ENCODE measurements at regions not wholly inside any gene's neighbourhood (a gene's known extent, or its start where the extent isn't known, plus 50 kb on each side); places are given as distances from the start of the nearest gene placed in this dataset.

- no peak overlapping the region for H3K27ac ChIP-seq
- H3K4me1 ChIP-seq = no peaks in the 10 kb centered on the region
- WGBS, 2 donors (ENCODE audit: low coverage in 1 of 2) = 53 to 80% methylated on average over 1 of the region's 1 CpG
- no peaks in the 10 kb centered on the region for H3K27me3 ChIP-seq
- no peaks in the 10 kb centered on the region for H3K9me3 ChIP-seq
- no peak overlapping the region for H3K4me3 ChIP-seq
- TF ChIP-seq EP300 (IDR thresholded peaks at IDR 0.05) = no peak
- no peak for TF ChIP-seq POLR2A (IDR thresholded peaks at IDR 0.05)
- no peak for TF ChIP-seq POLR2AphosphoS5 (IDR thresholded peaks at IDR 0.05)
- TF ChIP-seq CTCF (IDR thresholded peaks at IDR 0.05) = no peak
- ATAC-seq = no peak
- no peaks in the 10 kb centered on the region for H3K36me3 ChIP-seq
Measured at GRCh38 chr4:159444678-159445077, 341.8 kb downstream of the RAPGEF2 start.

GRCh38 chr4:159445692-159446091 lies 342.8 kb downstream of the RAPGEF2 start:
- no peak for ATAC-seq
- Histone ChIP-seq H3K27ac (no peak overlapping the region), H3K27me3 (no peaks in the 10 kb centered on the region), H3K9me3 (no peaks in the 10 kb centered on the region), H3K4me1 (no peaks in the 10 kb centered on the region), H3K36me3 (no peaks in the 10 kb centered on the region), H3K4me3 (no peak overlapping the region)
- WGBS, 2 donors (ENCODE audit: low coverage in 1 of 2) = 48 to 61% methylated on average over 2 of the region's 2 CpGs
- TF ChIP-seq EP300 (IDR thresholded peaks at IDR 0.05) = no peak
- TF ChIP-seq POLR2AphosphoS5 (IDR thresholded peaks at IDR 0.05) = no peak
- no peak for TF ChIP-seq CTCF (IDR thresholded peaks at IDR 0.05)
- no peak for TF ChIP-seq POLR2A (IDR thresholded peaks at IDR 0.05)

GRCh38 chr4:159446266-159446976 lies 343.5 kb downstream of the RAPGEF2 start:
- Histone ChIP-seq H3K27ac (no peak overlapping the region), H3K36me3 (no peaks in the 10 kb centered on the region), H3K4me3 (no peak overlapping the region), H3K9me3 (no peaks in the 10 kb centered on the region), H3K4me1 (no peaks in the 10 kb centered on the region), H3K27me3 (no peaks in the 10 kb centered on the region)
- peak; percentile 84 for ATAC-seq
- peak; percentile 53 to 87 (median 64) for TF ChIP-seq CTCF (IDR thresholded peaks at IDR 0.05)
- no peak for TF ChIP-seq POLR2A (IDR thresholded peaks at IDR 0.05)
- WGBS, 2 donors (ENCODE audit: low coverage in 1 of 2) = 40 to 47% methylated on average over 4 to 5 of the region's 6 CpGs

GRCh38 chr4:159447296-159447695 lies 344.4 kb downstream of the RAPGEF2 start:
- Histone ChIP-seq H3K36me3 (no peaks in the 10 kb centered on the region), H3K9me3 (no peaks in the 10 kb centered on the region), H3K27ac (no peak overlapping the region), H3K27me3 (no peaks in the 10 kb centered on the region), H3K4me3 (no peak overlapping the region), H3K4me1 (no peaks in the 10 kb centered on the region)
- TF ChIP-seq POLR2AphosphoS5 (IDR thresholded peaks at IDR 0.05) (no peak), POLR2A (IDR thresholded peaks at IDR 0.05) (no peak), EP300 (IDR thresholded peaks at IDR 0.05) (no peak), CTCF (IDR thresholded peaks at IDR 0.05) (no peak)
- ATAC-seq = no peak
- 42 to 46% methylated on average over 4 of the region's 4 CpGs for WGBS, 2 donors (ENCODE audit: low coverage in 1 of 2)

- H3K9me3 ChIP-seq = no peaks in the 10 kb centered on the region
- H3K4me1 ChIP-seq = no peaks in the 10 kb centered on the region
- ATAC-seq = no peak
- no peak overlapping the region for H3K4me3 ChIP-seq
- H3K27me3 ChIP-seq = no peaks in the 10 kb centered on the region
- WGBS, 2 donors (ENCODE audit: low coverage in 1 of 2) = 84 to 95% methylated on average over 2 of the region's 2 CpGs
- no peak overlapping the region for H3K27ac ChIP-seq
- no peaks in the 10 kb centered on the region for H3K36me3 ChIP-seq
- no peak for TF ChIP-seq CTCF (IDR thresholded peaks at IDR 0.05)
- no peak for TF ChIP-seq EP300 (IDR thresholded peaks at IDR 0.05)
- no peak for TF ChIP-seq POLR2A (IDR thresholded peaks at IDR 0.05)
- TF ChIP-seq POLR2AphosphoS5 (IDR thresholded peaks at IDR 0.05) = no peak
Measured at GRCh38 chr4:159451006-159451405, 348.1 kb downstream of the RAPGEF2 start.

Data from gastroesophageal sphincter (tissue), 4 donors.